IPS-NIHi11 (cell line): ENCODE measurements at regions not wholly inside any gene's neighbourhood (a gene's known extent, or its start where the extent isn't known, plus 50 kb on each side); places are given as distances from the start of the nearest gene placed in this dataset.
"Not testable (repeated sequence)": the region's sequence is repeated elsewhere in the genome, so short reads cannot be mapped to it uniquely, and the experiment has no call there.

Experiments
- DNase-seq: peaks from one replicate; pipeline ENCODE4 v3.0.0; 2012; ENCODE audit warnings: mixed read lengths, low spot score

GRCh38 chr1:30125021-30125820, 598.2 kb downstream of the MATN1 start:
- no peak for DNase-seq

DNA sequence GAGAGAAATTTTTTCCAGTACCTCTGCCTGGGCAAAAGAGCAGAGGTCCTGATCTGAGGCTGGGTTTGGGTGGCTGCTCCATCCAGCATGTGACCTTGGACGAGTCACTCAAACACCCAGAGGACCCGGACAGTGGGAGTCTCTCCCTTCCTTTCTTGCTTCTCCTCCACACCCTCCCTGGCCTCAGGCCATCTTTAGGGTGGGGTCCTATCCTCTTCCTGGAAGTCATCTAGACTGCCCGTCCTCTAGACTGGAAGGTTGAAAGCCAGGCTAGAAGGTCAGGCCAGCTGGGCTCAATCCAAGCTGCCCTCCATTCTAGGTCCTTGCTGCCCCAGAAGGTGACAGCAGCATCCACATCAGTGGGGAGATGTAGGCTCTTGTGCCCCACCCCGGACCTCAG, 599.5 kb downstream of the MATN1 start:
- DNase-seq = no peak

DNA sequence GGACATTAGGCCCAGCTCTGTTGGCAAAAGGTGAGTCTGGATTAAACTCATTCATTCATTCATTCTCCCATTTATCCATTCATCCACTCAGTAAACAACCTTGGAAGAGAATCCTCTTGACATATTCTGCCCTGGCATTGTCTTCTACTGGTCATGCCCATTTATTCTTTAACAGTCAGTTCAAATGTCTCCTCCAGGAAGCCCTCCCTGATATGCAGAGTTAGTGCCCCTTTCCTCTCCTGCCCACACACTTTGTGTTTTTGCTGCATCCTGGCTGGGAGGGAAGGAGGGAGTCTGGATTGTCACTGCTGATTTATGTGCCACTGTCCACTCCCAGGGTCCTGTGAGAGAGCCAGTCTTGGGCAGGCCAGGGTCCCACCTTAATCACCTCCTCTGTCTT, 600.3 kb downstream of the MATN1 start:
- no peak for DNase-seq

DNA sequence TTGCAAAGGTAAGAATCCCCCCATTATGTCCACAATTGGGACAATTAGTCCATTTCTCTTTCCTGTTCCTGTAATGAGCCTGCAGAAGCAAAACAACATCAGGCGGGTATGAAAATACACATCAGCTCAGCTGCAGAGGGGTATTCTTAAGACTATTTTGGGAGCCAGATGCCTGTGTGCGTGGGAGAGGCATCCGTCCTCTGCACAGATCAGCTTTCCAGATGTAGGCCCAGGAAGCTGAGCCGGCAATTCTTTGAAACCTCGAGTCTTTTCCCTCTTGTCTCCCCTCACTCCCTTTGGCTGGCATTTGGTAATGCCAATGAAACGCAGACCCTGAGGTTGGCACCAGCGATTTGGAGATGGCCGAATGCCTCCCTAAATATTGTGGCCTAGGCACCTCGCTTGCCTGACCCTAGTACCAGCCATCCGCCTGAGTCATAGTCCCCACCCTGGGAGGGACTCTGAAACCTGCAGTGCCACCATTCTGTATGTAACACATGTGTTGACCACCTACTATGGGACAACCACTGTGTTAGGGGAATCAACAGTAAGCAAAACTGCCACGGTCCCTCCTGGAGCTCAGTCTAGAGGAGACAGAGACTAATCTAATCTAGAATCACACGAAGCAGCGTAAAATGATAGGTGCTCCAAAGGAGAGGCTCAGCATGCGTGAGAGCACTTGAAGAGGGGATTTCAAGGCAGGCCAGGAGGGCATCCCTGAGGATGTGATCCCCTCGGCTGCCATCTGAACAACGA, 603.0 kb downstream of the MATN1 start:
- no peak for DNase-seq

DNA sequence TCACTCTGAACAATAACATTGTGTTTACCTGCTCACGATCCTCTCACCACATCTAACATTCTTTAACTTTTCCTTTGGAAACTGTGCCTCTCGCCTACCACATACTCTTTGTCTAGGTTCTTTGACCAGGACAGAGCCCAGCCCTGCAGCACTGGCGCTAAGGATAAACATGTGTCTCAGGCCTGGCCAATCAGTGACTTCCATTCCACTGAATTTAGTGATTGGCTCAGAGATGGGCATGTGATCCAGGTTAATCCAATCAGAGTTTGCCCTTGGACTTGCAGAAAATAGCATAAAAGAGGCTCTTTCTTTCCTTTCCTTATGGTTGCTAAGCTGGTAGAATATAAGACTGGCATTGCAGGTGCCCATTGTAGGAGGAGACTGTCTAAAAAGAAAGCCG, 605.7 kb downstream of the MATN1 start:
- no peak for DNase-seq

GRCh38 chr1:30111431-30111830, 612.0 kb downstream of the MATN1 start:
- peak; percentile 76 for DNase-seq

GRCh38 chr1:30110846-30111245, 612.5 kb downstream of the MATN1 start:
- DNase-seq = no peak

GRCh38 chr1:30109853-30110252, 613.5 kb downstream of the MATN1 start:
- no peak for DNase-seq

DNA sequence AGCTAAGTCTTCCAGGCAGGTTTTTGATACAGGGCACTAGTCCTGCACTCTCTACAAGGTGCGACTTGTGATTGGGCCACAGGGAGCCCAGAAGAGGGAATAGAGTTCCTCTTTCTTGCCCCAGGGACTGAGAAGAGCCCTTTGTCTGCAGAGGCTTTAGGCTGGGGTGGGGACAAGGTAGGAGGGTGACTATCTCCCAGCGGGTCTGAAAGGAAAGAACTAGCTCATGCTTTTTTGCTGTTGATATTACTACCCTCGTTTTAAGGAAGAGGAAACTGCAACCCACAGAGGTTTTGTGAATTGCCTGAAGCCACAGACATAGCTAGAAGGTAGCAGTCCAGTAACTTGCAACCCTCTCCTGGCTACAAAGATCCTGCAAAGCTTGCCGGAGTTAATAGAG, 615.2 kb downstream of the MATN1 start:
- DNase-seq = no peak

DNA sequence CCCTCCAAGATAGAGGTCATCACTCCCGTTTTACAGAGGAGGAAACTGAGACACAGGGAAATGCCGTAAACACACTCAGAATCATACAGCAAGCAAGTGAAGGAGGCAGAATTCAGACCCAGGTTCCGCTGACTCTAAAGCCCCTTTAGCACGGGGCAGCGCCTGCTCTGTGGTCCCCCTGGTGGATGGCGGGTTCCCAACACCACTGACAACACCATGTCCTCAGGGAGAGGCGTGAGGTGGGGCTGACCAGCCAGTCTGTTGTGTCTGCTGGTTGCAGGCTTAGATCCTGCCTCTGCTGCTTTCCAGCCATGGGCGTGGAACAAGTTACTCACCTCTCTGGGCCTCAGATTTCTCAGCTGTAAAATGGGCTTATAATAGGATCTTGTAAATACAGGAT, 617.3 kb downstream of the MATN1 start:
- DNase-seq = peak; percentile 81

- no peak for DNase-seq
Observed at GRCh38 chr1:30104551-30104950, 618.8 kb downstream of the MATN1 start.

DNA sequence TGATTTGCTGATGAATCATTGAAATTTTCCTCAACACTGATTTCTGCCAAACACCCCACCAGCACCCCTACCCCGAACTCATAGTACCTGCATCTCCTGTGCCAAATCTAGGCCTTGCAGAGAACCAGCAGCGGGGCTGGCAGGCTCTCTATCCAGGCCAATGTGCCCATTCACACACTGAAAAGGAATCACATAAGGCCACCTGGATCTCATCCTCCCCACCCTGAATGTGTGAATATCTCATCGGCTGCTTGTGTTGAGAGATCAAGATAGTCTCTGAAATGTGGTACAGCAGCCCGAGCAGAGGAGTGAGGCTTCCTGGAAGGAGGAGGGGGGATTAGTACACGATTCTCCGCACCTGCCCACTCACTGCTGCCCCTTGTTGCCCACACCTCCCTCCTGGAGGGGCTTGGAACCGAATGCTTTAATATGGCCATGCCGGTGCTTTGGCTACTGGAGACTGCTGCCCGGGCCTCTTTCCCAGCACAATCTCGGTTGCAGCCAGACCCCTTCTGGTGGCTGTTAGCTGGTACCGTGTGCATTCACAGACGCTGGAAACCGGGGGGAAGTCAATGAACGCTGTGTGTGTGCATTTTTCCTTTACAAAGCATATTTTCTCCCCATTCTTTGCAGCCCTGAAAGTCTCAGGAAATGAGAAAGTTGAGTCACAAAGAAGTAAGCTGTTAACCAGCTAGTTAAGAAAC, 619.5 kb downstream of the MATN1 start:
- DNase-seq = no peak

- no peak for DNase-seq
Observed at GRCh38 chr1:30102605-30103004, 620.8 kb downstream of the MATN1 start.

- peak; percentile 75 for DNase-seq
Observed at GRCh38 chr1:30101487-30102227, 621.7 kb downstream of the MATN1 start.

DNA sequence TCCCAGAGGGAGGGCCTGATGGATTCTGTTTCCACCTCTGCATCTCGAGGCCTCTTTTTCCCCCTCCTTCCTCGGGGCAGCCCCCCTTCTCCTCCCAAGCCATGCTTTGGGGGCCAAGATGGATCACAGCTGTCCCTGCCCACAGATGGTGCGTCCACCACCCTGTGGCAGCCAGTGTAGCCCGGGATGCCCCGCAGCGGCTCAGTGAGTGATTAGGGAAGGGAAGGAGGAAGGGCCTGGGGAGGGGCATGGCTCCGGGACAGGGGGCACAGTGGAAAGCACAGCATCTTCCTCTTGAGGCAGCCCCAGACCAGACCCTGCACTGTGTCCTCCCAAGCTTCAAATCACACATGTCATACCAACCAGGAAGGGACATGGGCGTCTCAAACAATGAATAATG, 622.4 kb downstream of the MATN1 start:
- DNase-seq = no peak

- no peak for DNase-seq
Observed at GRCh38 chr1:30100524-30100862, 622.9 kb downstream of the MATN1 start.

GRCh38 chr1:30099587-30100523, 623.5 kb downstream of the MATN1 start:
- DNase-seq = no peak

DNA sequence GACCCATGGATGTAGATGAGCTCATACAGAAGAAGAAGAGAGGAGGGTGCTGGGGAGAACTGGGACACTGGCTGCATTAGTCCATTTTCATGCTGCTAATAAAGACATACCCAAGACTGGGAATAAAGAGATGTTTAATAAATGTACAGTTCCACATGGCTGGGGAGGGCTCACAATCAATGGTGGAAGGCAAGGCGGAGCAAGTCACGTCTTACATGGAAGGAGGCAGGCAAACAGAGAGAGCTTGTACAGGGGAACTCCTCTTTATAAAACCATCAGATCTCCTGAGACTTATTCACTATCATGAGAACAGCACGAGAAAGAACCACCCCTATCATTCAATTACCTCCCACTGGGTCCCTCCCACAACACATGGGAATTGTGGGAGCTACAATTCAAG, 625.5 kb downstream of the MATN1 start:
- DNase-seq = not testable (repeated sequence)

- DNase-seq = no peak
Observed at GRCh38 chr1:30095451-30096025, 627.8 kb downstream of the MATN1 start.

GRCh38 chr1:30095051-30095450, 628.3 kb downstream of the MATN1 start:
- no peak for DNase-seq
